Fibroblast of lung (primary cell): ENCODE measurements at regions not wholly inside any gene's neighbourhood (a gene's known extent, or its start where the extent isn't known, plus 50 kb on each side); places are given as distances from the start of the nearest gene placed in this dataset.

Source experiments
- EZH2 ChIP-seq: IDR thresholded peaks from 2 replicates; pipeline ENCODE4 v1.5.1; 2012; ENCODE audit warnings: low read length, control low read depth, mild to moderate bottlenecking; ENCODE audit errors: missing control alignments
- TF ChIP-seq, protein P1 (sequence below), 2 donors: IDR thresholded peaks in 1 of 2; conservative IDR thresholded peaks in 1 of 2; 1 replicate in 1 of 2; 2 replicates in 1 of 2; pipeline ENCODE4 v1.5.1; 2011 to 2012; ENCODE audit warnings: low read length in 2 of 2, control low read depth in 1 of 2, inconsistent platforms in 1 of 2, low read depth in 1 of 2, mild to moderate bottlenecking in 1 of 2

DNA sequence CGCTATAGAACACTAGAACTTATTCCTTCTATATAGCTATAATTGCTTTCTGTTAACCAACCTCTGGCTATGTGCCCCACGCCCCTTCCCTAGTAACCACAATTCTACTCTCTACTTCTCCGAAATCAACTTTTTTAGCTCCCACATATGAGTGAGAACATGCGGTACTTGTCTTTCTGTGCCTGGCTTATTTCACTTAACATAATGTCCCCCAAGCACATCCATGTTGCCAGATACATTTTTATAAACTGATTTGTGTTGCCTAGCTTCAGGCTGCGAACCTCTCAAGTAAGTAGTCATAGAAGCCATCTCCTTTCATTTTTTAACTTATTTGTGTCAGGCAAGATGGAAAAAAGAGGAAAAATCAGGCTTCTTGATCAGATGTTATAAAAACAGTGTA, 249.5 kb downstream of the TMEM167A start:
- TF ChIP-seq, protein P1, sequence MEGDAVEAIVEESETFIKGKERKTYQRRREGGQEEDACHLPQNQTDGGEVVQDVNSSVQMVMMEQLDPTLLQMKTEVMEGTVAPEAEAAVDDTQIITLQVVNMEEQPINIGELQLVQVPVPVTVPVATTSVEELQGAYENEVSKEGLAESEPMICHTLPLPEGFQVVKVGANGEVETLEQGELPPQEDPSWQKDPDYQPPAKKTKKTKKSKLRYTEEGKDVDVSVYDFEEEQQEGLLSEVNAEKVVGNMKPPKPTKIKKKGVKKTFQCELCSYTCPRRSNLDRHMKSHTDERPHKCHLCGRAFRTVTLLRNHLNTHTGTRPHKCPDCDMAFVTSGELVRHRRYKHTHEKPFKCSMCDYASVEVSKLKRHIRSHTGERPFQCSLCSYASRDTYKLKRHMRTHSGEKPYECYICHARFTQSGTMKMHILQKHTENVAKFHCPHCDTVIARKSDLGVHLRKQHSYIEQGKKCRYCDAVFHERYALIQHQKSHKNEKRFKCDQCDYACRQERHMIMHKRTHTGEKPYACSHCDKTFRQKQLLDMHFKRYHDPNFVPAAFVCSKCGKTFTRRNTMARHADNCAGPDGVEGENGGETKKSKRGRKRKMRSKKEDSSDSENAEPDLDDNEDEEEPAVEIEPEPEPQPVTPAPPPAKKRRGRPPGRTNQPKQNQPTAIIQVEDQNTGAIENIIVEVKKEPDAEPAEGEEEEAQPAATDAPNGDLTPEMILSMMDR (conservative IDR thresholded peaks at IDR 0.05 in 1 of 2, IDR thresholded peaks at IDR 0.05 in 1 of 2; ENCODE audit: low read depth in 1 of 2, low read length in 2 of 2): no peak
- no peak for TF ChIP-seq EZH2
